IMR-90 (cell line): ENCODE measurements at regions not wholly inside any gene's neighbourhood (a gene's known extent, or its start where the extent isn't known, plus 50 kb on each side); places are given as distances from the start of the nearest gene placed in this dataset.

Experiments used
- ATAC-seq: fragments of 200-7000 bp; cut with Tn5 transposase; 2 replicates; pipeline ENCODE4 v1.9.1; 2020; ENCODE audit warnings: low read depth, mild to moderate bottlenecking, moderate library complexity
- BruUV-seq: library from RNA; stranded (reverse); fragments of 400-500 nt; replicated peaks from 2 replicates; lab custom pipeline; 2021; lab: Mats Ljungman, UMichigan
- CTCF ChIA-PET: fragments of 300-600 bp; formaldehyde crosslinking; extraction: SDS; loops from one replicate; lab custom pipeline; 2021; ENCODE audit warnings: antibody characterized with exemption; lab: Yijun Ruan, JAX
- POLR2A ChIA-PET: fragments of 300-600 bp; sonication (Branson Sonifier 250); formaldehyde crosslinking; loops from one replicate; lab custom pipeline; 2022; ENCODE audit warnings: antibody characterized with exemption; ENCODE audit not compliant: unreplicated experiment; lab: Charles Lee
- DNase-seq: peaks from one replicate; pipeline ENCODE4 v3.0.0; 2013
- H2AFZ ChIP-seq: replicated peaks from 2 replicates; pipeline ENCODE3; 2013; ENCODE audit warnings: low read length, mild to moderate bottlenecking; ENCODE audit not compliant: poor library complexity
- H2AK5ac ChIP-seq: 2 replicates; pipeline ENCODE4 v1.6.1; 2013; ENCODE audit warnings: low read depth, low read length, inconsistent platforms
- H2AK9ac ChIP-seq: replicated peaks from 2 replicates; pipeline ENCODE3; 2013; ENCODE audit warnings: mild to moderate bottlenecking, low read depth, low read length, moderate library complexity; ENCODE audit not compliant: poor library complexity
- H2BK120ac ChIP-seq: 2 replicates; pipeline ENCODE4 v1.6.1; 2013; ENCODE audit warnings: low read depth, low read length, inconsistent platforms
- H2BK15ac ChIP-seq: 3 replicates; pipeline ENCODE4 v1.6.1; 2013; ENCODE audit warnings: low read depth, low read length, inconsistent platforms
- H2BK20ac ChIP-seq: 2 replicates; pipeline ENCODE4 v1.6.1; 2013; ENCODE audit warnings: low read depth, mild to moderate bottlenecking, inconsistent platforms, low read length, moderate library complexity
- H2BK5ac ChIP-seq: 2 replicates; pipeline ENCODE4 v1.6.1; 2013; ENCODE audit warnings: mild to moderate bottlenecking, low read depth, low read length, inconsistent platforms; ENCODE audit not compliant: poor library complexity, severe bottlenecking
- H3K14ac ChIP-seq: replicated peaks from 2 replicates; pipeline ENCODE4 v1.6.1; 2013; ENCODE audit warnings: low read depth, low read length, inconsistent platforms
- H3K18ac ChIP-seq: 2 replicates; pipeline ENCODE4 v1.6.1; 2013; ENCODE audit warnings: low read depth, low read length, control low read depth
- H3K23ac ChIP-seq: 2 replicates; pipeline ENCODE4 v1.6.1; 2013; ENCODE audit warnings: low read depth, low read length, inconsistent platforms
- H3K27ac ChIP-seq: 2 replicates; pipeline ENCODE4 v1.5.1; 2013; ENCODE audit warnings: mild to moderate bottlenecking, control low read depth, low read length; ENCODE audit not compliant: insufficient read depth
- H3K27me3 ChIP-seq: 2 replicates; pipeline ENCODE4 v1.6.1; 2013; ENCODE audit warnings: low read length; ENCODE audit not compliant: control insufficient read depth, insufficient read depth
- H3K36me3 ChIP-seq: 2 replicates; pipeline ENCODE4 v1.6.1; 2013; ENCODE audit warnings: low read length, mixed read lengths; ENCODE audit not compliant: control insufficient read depth, insufficient read depth
- H3K4ac ChIP-seq: 2 replicates; pipeline ENCODE4 v1.6.1; 2013; ENCODE audit warnings: low read depth, low read length, inconsistent platforms
- H3K4me1 ChIP-seq: 2 replicates; pipeline ENCODE4 v1.6.1; 2013; ENCODE audit warnings: low read length, mixed read lengths; ENCODE audit not compliant: control insufficient read depth, insufficient read depth
- H3K4me2 ChIP-seq: 2 replicates; pipeline ENCODE4 v1.6.1; 2013; ENCODE audit warnings: low read depth, mild to moderate bottlenecking, control low read depth, low read length, moderate library complexity
- H3K4me3 ChIP-seq: 2 replicates; pipeline ENCODE4 v1.5.1; 2013; ENCODE audit warnings: low read depth, mild to moderate bottlenecking, control low read depth, low read length, moderate library complexity; ENCODE audit not compliant: insufficient read depth
- H3K56ac ChIP-seq: 2 replicates; pipeline ENCODE4 v1.6.1; 2013; ENCODE audit warnings: low read length, inconsistent platforms; ENCODE audit not compliant: insufficient read depth; ENCODE audit errors: extremely low read depth
- H3K79me1 ChIP-seq, 2 experiments: 2 replicates each; pipeline ENCODE4 v1.6.1; 2013; ENCODE audit warnings: low read length in 2 of 2, inconsistent platforms in 1 of 2, low read depth in 1 of 2
- H3K9ac ChIP-seq: 2 replicates; pipeline ENCODE4 v1.6.1; 2013; ENCODE audit warnings: low read depth, low read length, control low read depth
- H3K9me1 ChIP-seq: 2 replicates; pipeline ENCODE4 v1.6.1; 2013; ENCODE audit warnings: low read length, inconsistent platforms; ENCODE audit not compliant: insufficient read depth
- H3K9me3 ChIP-seq: 2 replicates; pipeline ENCODE4 v1.6.1; 2013; ENCODE audit warnings: low read length; ENCODE audit not compliant: control insufficient read depth, insufficient read depth
- H4K20me1 ChIP-seq: 2 replicates; pipeline ENCODE4 v1.6.1; 2013; ENCODE audit warnings: low read length, inconsistent platforms; ENCODE audit not compliant: insufficient read depth
- H4K5ac ChIP-seq: 2 replicates; pipeline ENCODE4 v1.6.1; 2013; ENCODE audit warnings: mild to moderate bottlenecking, low read depth, low read length, control low read depth
- H4K8ac ChIP-seq, 2 experiments: 2 replicates each; pipeline ENCODE4 v1.6.1; 2013; ENCODE audit warnings: low read depth in 2 of 2, low read length in 2 of 2, control low read depth in 1 of 2, inconsistent platforms in 1 of 2
- H4K91ac ChIP-seq: 2 replicates; pipeline ENCODE4 v1.6.1; 2013; ENCODE audit warnings: low read depth, low read length, inconsistent platforms; ENCODE audit not compliant: insufficient read depth
- BHLHE40 ChIP-seq: fragments of 150-350 bp; IDR thresholded peaks from 2 replicates; pipeline ENCODE4 v1.6.1; 2016; ENCODE audit warnings: mild to moderate bottlenecking, low read depth, low read length
- CEBPB ChIP-seq: IDR thresholded peaks from 2 replicates; pipeline ENCODE4 v1.6.1; 2012; ENCODE audit warnings: low read depth, low read length, improper control_type of control experiment
- CHD1 ChIP-seq: IDR thresholded peaks from 2 replicates; pipeline ENCODE4 v1.6.1; 2012; ENCODE audit warnings: low read depth, low read length, improper control_type of control experiment
- FOS ChIP-seq: fragments of 150-350 bp; IDR thresholded peaks from 2 replicates; pipeline ENCODE4 v1.6.1; 2016; ENCODE audit warnings: low read depth, low read length
- MAFK ChIP-seq: IDR thresholded peaks from 2 replicates; pipeline ENCODE4 v1.6.1; 2012; ENCODE audit warnings: low read depth, low read length, improper control_type of control experiment
- MAZ ChIP-seq: IDR thresholded peaks from 2 replicates; pipeline ENCODE4 v1.6.1; 2012; ENCODE audit warnings: low read depth, mild to moderate bottlenecking, low read length, improper control_type of control experiment, moderate library complexity, borderline replicate concordance
- MXI1 ChIP-seq: IDR thresholded peaks from 2 replicates; pipeline ENCODE4 v1.6.1; 2012; ENCODE audit warnings: low read depth, mild to moderate bottlenecking, low read length, moderate library complexity, borderline replicate concordance
- NFE2L2 ChIP-seq: fragments of 150-350 bp; IDR thresholded peaks from 2 replicates; pipeline ENCODE4 v1.6.1; 2016; ENCODE audit warnings: low read depth, mild to moderate bottlenecking, low read length
- POLR2A ChIP-seq: IDR thresholded peaks from 2 replicates; pipeline ENCODE4 v1.6.1; 2012; ENCODE audit warnings: mild to moderate bottlenecking, low read depth, low read length
- RAD21 ChIP-seq: IDR thresholded peaks from 2 replicates; pipeline ENCODE4 v1.6.1; 2012; ENCODE audit warnings: low read length, improper control_type of control experiment
- RCOR1 ChIP-seq: IDR thresholded peaks from 2 replicates; pipeline ENCODE4 v1.6.1; 2012; ENCODE audit warnings: mild to moderate bottlenecking, low read length, improper control_type of control experiment; ENCODE audit not compliant: insufficient replicate concordance
- RFX5 ChIP-seq: IDR thresholded peaks from 2 replicates; pipeline ENCODE4 v1.8.0; 2012; ENCODE audit warnings: low read depth, mild to moderate bottlenecking, low read length, moderate library complexity
- SMC3 ChIP-seq: fragments of 150-350 bp; IDR thresholded peaks from 2 replicates; pipeline ENCODE4 v1.6.1; 2016; ENCODE audit warnings: low read depth, mild to moderate bottlenecking, antibody characterized with exemption, low read length, moderate library complexity
- WGBS, 2 experiments: methylation state at CpG; one replicate each; pipeline versions ENCODE4 v1.1.5 to v1.1.7; 2013; ENCODE audit warnings: missing lambda C conversion rate in 2 of 2; ENCODE audit not compliant: insufficient read length in 1 of 2; ENCODE audit errors: extremely low coverage in 2 of 2; 5-methylcytosine and 5-hydroxymethylcytosine counted together
- dilution Hi-C: fragments of 300-500 bp; cut with HindIII; formaldehyde crosslinking; loops from one replicate; pipeline ENCODE4 v1.14.3; 2018; ENCODE audit warnings: low sequenced_read_pairs; ENCODE audit not compliant: unreplicated experiment
- in situ Hi-C: fragments of 300-500 bp; cut with MboI; formaldehyde crosslinking; loops from 3 replicates; pipeline ENCODE4 v1.14.3; 2019; ENCODE audit warnings: low sequenced_read_pairs, inconsistent platforms, mixed read lengths
- intact Hi-C: fragments of 100-400 bp; cut with micrococcal nuclease; formaldehyde crosslinking; loops from 2 replicates; pipeline ENCODE4 v1.10.0; 2022
- TF ChIP-seq, protein P1 (sequence below): fragments of 150-350 bp; IDR thresholded peaks from 2 replicates; pipeline ENCODE4 v1.6.1; 2017; ENCODE audit warnings: mild to moderate bottlenecking, antibody characterized with exemption, low read length, low read depth
- TF ChIP-seq, protein P2 (sequence below): fragments of 150-350 bp; IDR thresholded peaks from 2 replicates; pipeline ENCODE4 v1.6.1; 2016; ENCODE audit warnings: low read depth, mild to moderate bottlenecking, low read length, moderate library complexity, borderline replicate concordance
- TF ChIP-seq, protein P3 (sequence below): conservative IDR thresholded peaks from 2 replicates; pipeline ENCODE4 v1.5.1; 2012; ENCODE audit warnings: mild to moderate bottlenecking, low read depth, low read length, improper control_type of control experiment

DNA sequence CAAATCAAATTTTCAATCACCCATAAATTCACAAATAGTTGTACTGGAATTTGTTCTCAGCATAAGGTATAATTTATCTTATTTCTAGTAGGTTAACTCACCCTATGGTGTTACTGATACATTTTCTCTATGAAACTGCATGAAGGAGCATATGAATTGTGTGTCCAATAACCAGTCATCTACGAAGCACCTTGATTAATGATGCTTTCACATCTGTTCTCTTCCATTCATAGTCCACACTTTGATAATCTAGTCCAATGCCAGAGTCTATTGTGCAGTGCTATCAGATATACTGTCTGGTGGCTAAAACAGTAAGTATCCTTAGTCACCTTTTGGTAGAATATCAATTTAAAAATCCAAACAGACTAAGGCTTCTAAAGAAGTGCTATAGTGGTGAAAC is 876.0 kb downstream of the RPS29 start:
- Histone ChIP-seq H3K9me3 (no peaks in the 10 kb centered on the region), H3K4me3 (no peak overlapping the region), H2AFZ (no peak overlapping the region), H2BK120ac (no peak overlapping the region), H2BK15ac (no peak overlapping the region), H3K18ac (no peak overlapping the region), H3K23ac (no peak overlapping the region), H2BK5ac (no peak overlapping the region), H4K91ac (no peak overlapping the region), H3K4me1 (no peaks in the 10 kb centered on the region), H3K36me3 (no peaks in the 10 kb centered on the region), H3K27ac (no peak overlapping the region), H4K20me1 (no peaks in the 10 kb centered on the region), H3K9me1 (no peaks in the 10 kb centered on the region), H3K9ac (no peak overlapping the region), H3K4ac (no peak overlapping the region), H3K56ac (no peak overlapping the region), H2AK5ac (no peak overlapping the region), H3K4me2 (no peak overlapping the region), H3K27me3 (no peaks in the 10 kb centered on the region), H2AK9ac (no peak overlapping the region), H4K5ac (no peak overlapping the region), H3K79me1 (no peaks in the 10 kb centered on the region), H3K14ac (no peak overlapping the region), H2BK20ac (no peak overlapping the region), H4K8ac (no peak overlapping the region)
- dilution Hi-C loops, result no loop called here
- ATAC-seq (no peak), DNase-seq (no peak)
- ChIA-PET CTCF (interaction anchor here (0.5 kb wide), 1 partner anchor 89 kb away, joined by 5 read pairs; no protein-coding TSS in a partner anchor), POLR2A (no interaction called here)
- WGBS, 2 experiments, result no CpG with 5 or more reads among the region's 1 CpG
- in situ Hi-C loops, result no loop called here
- intact Hi-C loops, result no loop called here
- TF ChIP-seq, protein P1, sequence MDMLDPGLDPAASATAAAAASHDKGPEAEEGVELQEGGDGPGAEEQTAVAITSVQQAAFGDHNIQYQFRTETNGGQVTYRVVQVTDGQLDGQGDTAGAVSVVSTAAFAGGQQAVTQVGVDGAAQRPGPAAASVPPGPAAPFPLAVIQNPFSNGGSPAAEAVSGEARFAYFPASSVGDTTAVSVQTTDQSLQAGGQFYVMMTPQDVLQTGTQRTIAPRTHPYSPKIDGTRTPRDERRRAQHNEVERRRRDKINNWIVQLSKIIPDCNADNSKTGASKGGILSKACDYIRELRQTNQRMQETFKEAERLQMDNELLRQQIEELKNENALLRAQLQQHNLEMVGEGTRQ, result no peak
- TF ChIP-seq RCOR1 (no peak), MAFK (no peak), CHD1 (no peak), POLR2A (no peak), NFE2L2 (no peak), MAZ (no peak), SMC3 (no peak), CEBPB (no peak), FOS (no peak), BHLHE40 (no peak), RAD21 (no peak), RFX5 (no peak), MXI1 (no peak)
- TF ChIP-seq, protein P2, sequence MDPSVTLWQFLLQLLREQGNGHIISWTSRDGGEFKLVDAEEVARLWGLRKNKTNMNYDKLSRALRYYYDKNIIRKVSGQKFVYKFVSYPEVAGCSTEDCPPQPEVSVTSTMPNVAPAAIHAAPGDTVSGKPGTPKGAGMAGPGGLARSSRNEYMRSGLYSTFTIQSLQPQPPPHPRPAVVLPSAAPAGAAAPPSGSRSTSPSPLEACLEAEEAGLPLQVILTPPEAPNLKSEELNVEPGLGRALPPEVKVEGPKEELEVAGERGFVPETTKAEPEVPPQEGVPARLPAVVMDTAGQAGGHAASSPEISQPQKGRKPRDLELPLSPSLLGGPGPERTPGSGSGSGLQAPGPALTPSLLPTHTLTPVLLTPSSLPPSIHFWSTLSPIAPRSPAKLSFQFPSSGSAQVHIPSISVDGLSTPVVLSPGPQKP, result no peak
- TF ChIP-seq, protein P3, sequence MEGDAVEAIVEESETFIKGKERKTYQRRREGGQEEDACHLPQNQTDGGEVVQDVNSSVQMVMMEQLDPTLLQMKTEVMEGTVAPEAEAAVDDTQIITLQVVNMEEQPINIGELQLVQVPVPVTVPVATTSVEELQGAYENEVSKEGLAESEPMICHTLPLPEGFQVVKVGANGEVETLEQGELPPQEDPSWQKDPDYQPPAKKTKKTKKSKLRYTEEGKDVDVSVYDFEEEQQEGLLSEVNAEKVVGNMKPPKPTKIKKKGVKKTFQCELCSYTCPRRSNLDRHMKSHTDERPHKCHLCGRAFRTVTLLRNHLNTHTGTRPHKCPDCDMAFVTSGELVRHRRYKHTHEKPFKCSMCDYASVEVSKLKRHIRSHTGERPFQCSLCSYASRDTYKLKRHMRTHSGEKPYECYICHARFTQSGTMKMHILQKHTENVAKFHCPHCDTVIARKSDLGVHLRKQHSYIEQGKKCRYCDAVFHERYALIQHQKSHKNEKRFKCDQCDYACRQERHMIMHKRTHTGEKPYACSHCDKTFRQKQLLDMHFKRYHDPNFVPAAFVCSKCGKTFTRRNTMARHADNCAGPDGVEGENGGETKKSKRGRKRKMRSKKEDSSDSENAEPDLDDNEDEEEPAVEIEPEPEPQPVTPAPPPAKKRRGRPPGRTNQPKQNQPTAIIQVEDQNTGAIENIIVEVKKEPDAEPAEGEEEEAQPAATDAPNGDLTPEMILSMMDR, result no peak
- no TSS peak for BruUV-seq
